Activated CD8-positive, alpha-beta memory T cell treated with anti-CD3 and anti-CD28 coated beads, Interleukin-2, amount 10 ng/mL, durations not matched to agents 7 days and 5 days (primary cell): ENCODE measurements at regions not wholly inside any gene's neighbourhood (a gene's known extent, or its start where the extent isn't known, plus 50 kb on each side); places are given as distances from the start of the nearest gene placed in this dataset.

Source experiments
- ATAC-seq: fragments of 150-1000 bp; cut with Tn5 transposase; one replicate; pipeline ENCODE4 v1.10.0; 2021; ENCODE audit warnings: moderate library complexity
- CTCF ChIA-PET: fragments of 350-600 bp; sonication (Branson Sonifier 250); formaldehyde crosslinking; loops from one replicate; lab custom pipeline; 2021; ENCODE audit warnings: antibody characterized with exemption; lab: Charles Lee
- DNase-seq: peaks from one replicate; pipeline ENCODE4 v3.0.0-alpha.2; 2020
- H3K27ac Mint-ChIP-seq: one replicate; pipeline ENCODE4 v1.8.0; 2021; ENCODE audit warnings: mild to moderate bottlenecking, mixed read lengths
- H3K27me3 Mint-ChIP-seq: one replicate; pipeline ENCODE4 v1.8.0; 2021; ENCODE audit warnings: mixed read lengths
- H3K36me3 Mint-ChIP-seq: one replicate; pipeline ENCODE4 v1.8.0; 2021; ENCODE audit warnings: mild to moderate bottlenecking, mixed read lengths
- H3K4me1 Mint-ChIP-seq: one replicate; pipeline ENCODE4 v1.8.0; 2021; ENCODE audit warnings: mixed read lengths
- H3K4me3 Mint-ChIP-seq: one replicate; pipeline ENCODE4 v1.8.0; 2021; ENCODE audit warnings: mild to moderate bottlenecking, moderate library complexity, mixed read lengths
- H3K9me3 Mint-ChIP-seq: one replicate; pipeline ENCODE4 v1.8.0; 2022; ENCODE audit warnings: low read depth, mixed read lengths

DNA sequence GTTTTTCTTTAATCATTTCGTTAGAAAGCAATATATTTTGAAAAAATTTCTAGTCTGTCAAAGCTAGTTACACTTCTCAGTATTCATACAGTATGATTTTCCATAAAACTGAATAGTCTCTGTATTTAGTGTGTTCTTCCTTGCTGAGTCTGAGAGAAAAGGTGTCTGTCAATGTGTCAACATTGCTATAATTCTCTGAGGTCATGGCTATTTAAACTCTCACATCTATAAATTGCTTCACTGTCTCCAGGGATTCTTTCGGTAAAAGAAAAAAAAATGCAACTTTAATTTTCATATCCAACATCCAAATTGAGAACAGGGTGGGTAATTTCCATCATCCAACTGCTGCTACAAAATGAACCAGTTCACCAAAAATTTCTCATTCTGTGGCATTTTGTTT is 319.7 kb upstream of the GHITM start:
- no peak for DNase-seq
- no peaks in the 10 kb centered on the region for H3K27me3 Mint-ChIP-seq
- H3K9me3 Mint-ChIP-seq = no peaks in the 10 kb centered on the region
- H3K27ac Mint-ChIP-seq = no peak overlapping the region
- H3K36me3 Mint-ChIP-seq = no peaks in the 10 kb centered on the region
- no peak for ATAC-seq
- no peaks in the 10 kb centered on the region for H3K4me1 Mint-ChIP-seq
- H3K4me3 Mint-ChIP-seq = no peak overlapping the region
- CTCF ChIA-PET = no interaction called here

DNA sequence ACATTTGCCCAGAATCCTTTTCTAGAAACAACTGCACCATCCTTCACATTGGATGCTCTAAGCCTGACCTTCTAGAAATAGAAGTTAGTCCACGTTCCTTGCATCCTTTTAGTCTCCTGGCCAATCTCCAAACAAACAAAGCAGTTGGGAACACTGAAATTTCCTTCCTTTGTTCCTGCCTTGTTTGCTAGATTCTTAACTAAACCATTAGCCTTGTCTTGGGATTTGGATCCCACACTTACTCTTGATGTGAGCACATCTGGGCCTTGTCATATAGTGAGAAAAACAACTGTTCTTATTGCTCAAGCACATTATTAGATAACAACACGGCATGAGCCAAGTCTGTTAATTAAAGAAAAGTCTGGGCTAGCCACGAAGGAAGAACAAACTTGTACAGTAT is 319.3 kb upstream of the GHITM start:
- CTCF ChIA-PET = no interaction called here
- Mint-ChIP-seq H3K4me1 (no peaks in the 10 kb centered on the region), H3K4me3 (no peak overlapping the region), H3K36me3 (no peaks in the 10 kb centered on the region), H3K27ac (no peak overlapping the region), H3K9me3 (no peaks in the 10 kb centered on the region), H3K27me3 (no peaks in the 10 kb centered on the region)
- ATAC-seq (no peak), DNase-seq (no peak)

DNA sequence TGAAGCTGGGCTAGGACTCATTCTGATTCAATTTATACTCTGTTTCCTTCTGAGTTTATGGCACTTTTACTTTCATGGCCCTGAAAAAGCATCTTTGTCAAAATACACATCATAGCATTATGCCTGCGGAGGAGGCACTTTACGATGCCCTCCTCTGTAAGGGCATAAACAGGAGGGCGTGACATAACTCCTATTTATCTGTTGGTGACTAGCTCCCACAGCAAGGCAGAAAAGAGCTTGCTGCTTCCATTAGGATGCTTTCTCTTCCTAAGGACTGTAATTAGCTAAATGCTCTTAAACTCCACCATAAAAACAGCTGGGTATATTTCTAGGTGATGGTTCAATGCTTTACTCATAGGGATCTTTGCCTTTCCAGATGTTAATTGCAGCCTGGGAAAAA is 315.2 kb upstream of the GHITM start:
- ATAC-seq (no peak), DNase-seq (no peak)
- Mint-ChIP-seq H3K27me3 (no peaks in the 10 kb centered on the region), H3K27ac (no peak overlapping the region), H3K4me1 (no peaks in the 10 kb centered on the region), H3K36me3 (no peaks in the 10 kb centered on the region), H3K9me3 (no peaks in the 10 kb centered on the region), H3K4me3 (no peak overlapping the region)
- CTCF ChIA-PET = no interaction called here

DNA sequence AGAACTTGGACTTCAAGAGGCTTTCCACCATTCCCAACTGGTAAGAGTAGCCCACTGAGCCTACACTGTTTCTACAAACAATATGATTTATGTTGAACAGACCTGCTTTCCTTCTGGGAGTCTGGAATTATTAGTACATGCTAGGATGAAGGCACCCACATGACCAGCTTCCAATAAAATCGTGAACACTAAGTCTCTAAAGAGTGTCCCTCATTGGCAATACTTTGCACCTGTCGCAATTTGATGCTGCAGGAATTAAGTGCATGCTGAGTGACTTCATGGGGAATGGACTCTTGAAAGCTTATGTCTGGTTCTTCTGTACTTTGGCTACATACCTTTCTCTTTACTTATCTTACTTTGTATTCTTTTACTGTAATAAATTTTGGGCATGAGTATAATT is 305.2 kb upstream of the GHITM start:
- H3K36me3 Mint-ChIP-seq = no peaks in the 10 kb centered on the region
- no peak for ATAC-seq
- CTCF ChIA-PET = no interaction called here
- H3K4me1 Mint-ChIP-seq = no peaks in the 10 kb centered on the region
- no peak for DNase-seq
- no peaks in the 10 kb centered on the region for H3K27me3 Mint-ChIP-seq
- no peaks in the 10 kb centered on the region for H3K9me3 Mint-ChIP-seq
- no peak overlapping the region for H3K27ac Mint-ChIP-seq
- no peak overlapping the region for H3K4me3 Mint-ChIP-seq

DNA sequence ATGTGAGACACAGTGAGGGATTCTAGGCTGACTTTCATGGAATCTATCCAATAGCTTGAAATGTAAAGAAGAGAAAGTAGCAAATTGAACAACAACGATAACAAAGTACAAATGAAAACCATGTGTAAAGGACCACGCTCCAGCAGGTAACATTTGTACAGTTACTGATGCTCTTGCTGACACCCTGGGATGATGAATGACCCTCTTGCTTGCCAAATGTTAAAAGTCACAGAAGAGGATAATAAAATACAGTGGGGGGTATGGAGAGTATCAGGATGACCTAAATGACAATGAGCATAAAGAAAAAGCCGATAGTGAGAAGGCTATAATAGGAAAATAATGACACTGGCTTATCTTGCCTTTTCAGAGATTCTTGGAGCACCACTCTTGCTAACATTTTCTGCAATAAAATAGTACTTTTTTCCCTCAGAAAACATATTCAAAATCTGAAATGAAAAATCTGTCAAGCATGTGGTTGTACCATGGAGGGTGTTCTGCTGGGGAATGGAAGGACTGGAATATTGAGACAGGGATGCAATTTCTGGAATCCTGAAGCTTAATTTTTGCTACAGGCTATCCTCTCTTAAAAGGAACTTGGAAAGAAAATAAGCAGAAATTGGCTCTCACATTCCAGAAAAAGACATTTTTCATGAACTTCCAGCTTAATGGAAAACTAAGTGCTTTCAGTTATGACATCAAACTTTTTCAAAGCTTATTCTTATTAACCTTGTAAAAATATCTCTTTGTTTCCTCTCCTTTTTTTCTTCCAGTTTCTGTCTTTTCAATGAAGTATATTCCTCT is 303.2 kb upstream of the GHITM start:
- ATAC-seq (no peak), DNase-seq (no peak)
- Mint-ChIP-seq H3K36me3 (no peaks in the 10 kb centered on the region), H3K27me3 (no peaks in the 10 kb centered on the region), H3K4me3 (no peak overlapping the region), H3K4me1 (no peaks in the 10 kb centered on the region), H3K9me3 (no peaks in the 10 kb centered on the region), H3K27ac (no peak overlapping the region)
- CTCF ChIA-PET = no interaction called here

DNA sequence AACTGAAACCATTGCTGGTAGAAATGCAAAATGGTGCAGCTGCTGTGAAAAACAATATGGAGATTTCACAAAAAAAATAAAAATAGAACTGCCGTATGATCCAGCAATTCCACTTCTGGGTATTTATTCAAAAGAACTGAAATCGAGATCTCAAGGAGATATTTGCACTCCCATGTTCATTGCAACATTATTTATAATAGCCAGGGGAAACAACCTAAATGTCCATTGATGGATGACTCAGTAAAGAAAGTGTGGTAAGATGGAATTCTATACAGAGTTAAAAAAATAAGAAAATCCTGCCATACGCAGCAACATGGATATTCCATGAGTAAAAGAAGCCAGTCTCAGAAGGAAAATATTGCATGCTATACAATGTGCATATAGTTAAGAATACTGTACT is 290.6 kb upstream of the GHITM start:
- CTCF ChIA-PET = no interaction called here
- no peak for ATAC-seq

DNA sequence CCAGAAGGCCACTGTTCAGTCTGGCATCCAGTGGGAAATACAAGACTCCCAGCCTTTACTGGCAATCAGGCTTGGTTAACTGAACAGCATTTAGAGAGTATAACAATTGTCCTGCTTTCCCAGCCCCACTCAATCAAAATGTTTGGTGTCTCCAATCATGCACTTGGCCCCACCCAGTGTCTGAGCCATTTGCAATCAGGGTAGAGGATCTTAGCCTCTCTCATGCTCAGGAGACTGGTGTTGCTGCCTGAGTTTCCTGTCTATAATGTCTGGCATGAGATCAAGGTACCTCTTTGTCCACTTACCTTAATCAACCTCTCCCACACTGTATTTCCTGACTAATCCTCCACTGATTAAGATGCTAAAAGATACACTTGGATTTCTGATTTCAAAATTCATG is 290.2 kb upstream of the GHITM start:
- Mint-ChIP-seq H3K27ac (no peak overlapping the region), H3K36me3 (no peaks in the 10 kb centered on the region), H3K4me1 (no peaks in the 10 kb centered on the region), H3K27me3 (no peaks in the 10 kb centered on the region), H3K9me3 (no peaks in the 10 kb centered on the region), H3K4me3 (no peak overlapping the region)
- CTCF ChIA-PET = no interaction called here
- no peak for DNase-seq
- ATAC-seq = no peak

More for the DNA sequence above, 290.6 kb upstream of the GHITM start:
- no peak overlapping the region for H3K4me3 Mint-ChIP-seq
- no peaks in the 10 kb centered on the region for H3K27me3 Mint-ChIP-seq
- no peaks in the 10 kb centered on the region for H3K9me3 Mint-ChIP-seq
- DNase-seq = no peak
- H3K27ac Mint-ChIP-seq = no peak overlapping the region
- H3K36me3 Mint-ChIP-seq = no peaks in the 10 kb centered on the region
- H3K4me1 Mint-ChIP-seq = no peaks in the 10 kb centered on the region

DNA sequence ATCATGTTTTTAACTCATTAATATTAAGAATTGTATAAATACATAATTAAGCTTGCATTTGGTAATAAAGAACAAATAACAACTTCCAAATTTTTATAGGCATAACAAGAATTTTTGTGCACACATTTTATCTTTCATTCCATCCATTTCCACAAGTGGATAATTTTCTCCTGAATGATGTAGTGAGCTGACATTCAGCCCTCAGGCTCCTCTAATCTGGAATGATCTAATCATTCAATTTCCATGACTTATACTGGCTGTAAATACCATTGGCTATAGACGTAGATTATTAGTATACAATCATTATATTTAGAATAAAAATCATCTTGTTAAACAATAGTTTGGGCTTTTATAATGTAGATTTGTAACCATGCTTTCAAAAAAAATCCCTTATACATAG is 287.2 kb upstream of the GHITM start:
- ATAC-seq (no peak), DNase-seq (no peak)
- no peak overlapping the region for H3K27ac Mint-ChIP-seq
- H3K36me3 Mint-ChIP-seq = no peaks in the 10 kb centered on the region
- H3K4me3 Mint-ChIP-seq = no peak overlapping the region
- CTCF ChIA-PET = no interaction called here
- no peaks in the 10 kb centered on the region for H3K4me1 Mint-ChIP-seq
- no peaks in the 10 kb centered on the region for H3K9me3 Mint-ChIP-seq
- H3K27me3 Mint-ChIP-seq = no peaks in the 10 kb centered on the region

DNA sequence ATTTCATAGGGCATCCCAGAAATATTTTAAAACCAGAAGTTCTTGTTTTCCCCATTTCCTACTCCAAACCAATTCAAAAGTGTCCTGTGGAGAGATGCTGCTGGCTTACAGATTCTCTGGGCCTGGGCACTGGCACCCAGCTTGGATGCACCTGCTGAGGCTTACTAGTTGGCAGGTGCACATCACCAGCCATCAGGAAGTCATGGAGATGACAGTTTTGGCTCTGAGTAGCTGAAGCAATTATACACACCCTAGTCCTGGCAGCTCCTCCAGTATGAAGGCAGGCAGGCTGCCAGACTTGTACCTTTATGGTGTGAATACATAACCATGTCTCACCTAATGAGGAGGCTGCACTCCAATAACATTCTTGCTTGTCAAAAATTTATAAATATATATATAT is 276.6 kb upstream of the GHITM start:
- Mint-ChIP-seq H3K9me3 (no peaks in the 10 kb centered on the region), H3K27me3 (no peaks in the 10 kb centered on the region), H3K27ac (no peak overlapping the region), H3K36me3 (no peaks in the 10 kb centered on the region), H3K4me1 (no peaks in the 10 kb centered on the region), H3K4me3 (no peak overlapping the region)
- CTCF ChIA-PET = no interaction called here
- ATAC-seq (no peak), DNase-seq (no peak)

DNA sequence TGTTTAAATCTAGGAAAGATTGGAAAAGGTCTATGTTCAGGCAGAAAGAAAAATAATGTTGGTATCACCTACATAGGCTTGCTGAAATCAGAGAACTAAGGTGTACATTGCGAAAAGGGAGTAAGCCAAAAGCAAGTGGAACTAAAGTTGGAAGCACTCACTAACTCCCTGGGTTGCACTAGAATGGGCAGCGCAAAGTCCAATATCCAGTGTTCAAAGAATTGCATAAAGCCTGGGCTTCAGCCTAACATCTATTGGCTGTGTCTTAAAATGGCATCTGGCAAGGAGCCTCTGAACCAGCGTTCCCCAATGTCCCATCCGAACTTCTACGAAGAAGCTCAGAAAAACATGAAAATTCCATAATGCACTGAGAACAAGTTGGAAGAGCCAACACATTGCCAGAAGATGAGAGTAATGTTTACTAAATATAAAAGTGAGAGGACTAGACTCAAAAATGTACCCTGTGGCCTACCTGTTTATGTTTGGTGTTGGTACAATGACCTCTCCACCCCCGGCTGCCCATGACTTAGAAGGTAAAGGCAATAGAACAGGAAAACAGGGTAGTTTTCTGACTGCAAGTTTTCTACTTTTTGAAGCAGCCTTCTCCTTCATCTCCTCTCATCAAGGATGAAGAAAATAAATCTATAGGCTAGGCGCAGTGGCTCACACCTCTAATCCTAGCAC is 275.9 kb upstream of the GHITM start:
- no peaks in the 10 kb centered on the region for H3K4me1 Mint-ChIP-seq
- CTCF ChIA-PET = no interaction called here

DNA sequence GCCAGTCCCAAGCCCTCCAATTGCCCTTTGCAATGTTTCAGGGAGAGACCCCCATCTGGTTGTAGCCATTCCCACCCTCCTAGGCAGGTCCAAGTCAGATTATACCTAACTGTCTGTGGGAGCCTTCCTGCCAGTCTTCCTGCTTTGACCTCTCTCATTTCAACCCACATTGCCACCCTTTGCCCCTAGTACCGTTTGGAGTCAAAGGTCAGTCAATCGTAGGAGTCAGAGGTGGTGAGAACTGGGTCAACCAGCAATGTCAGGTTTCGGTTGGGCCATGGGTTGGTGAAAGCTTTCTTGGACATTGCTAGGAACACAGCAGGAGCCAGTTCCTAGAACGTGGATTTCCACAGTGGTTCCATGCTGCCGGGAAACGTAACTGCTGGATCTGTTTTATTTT is 269.4 kb upstream of the GHITM start:
- CTCF ChIA-PET = interaction anchor here (0.8 to 1.4 kb wide), 2 partner anchors 9 to 16 kb away, joined by 3 to 5 read pairs; no protein-coding TSS in a partner anchor

More for the DNA sequence above, 275.9 kb upstream of the GHITM start:
- no peak overlapping the region for H3K4me3 Mint-ChIP-seq
- H3K9me3 Mint-ChIP-seq = no peaks in the 10 kb centered on the region
- H3K36me3 Mint-ChIP-seq = no peaks in the 10 kb centered on the region
- no peak overlapping the region for H3K27ac Mint-ChIP-seq
- H3K27me3 Mint-ChIP-seq = no peaks in the 10 kb centered on the region
- ATAC-seq (no peak), DNase-seq (no peak)

DNA sequence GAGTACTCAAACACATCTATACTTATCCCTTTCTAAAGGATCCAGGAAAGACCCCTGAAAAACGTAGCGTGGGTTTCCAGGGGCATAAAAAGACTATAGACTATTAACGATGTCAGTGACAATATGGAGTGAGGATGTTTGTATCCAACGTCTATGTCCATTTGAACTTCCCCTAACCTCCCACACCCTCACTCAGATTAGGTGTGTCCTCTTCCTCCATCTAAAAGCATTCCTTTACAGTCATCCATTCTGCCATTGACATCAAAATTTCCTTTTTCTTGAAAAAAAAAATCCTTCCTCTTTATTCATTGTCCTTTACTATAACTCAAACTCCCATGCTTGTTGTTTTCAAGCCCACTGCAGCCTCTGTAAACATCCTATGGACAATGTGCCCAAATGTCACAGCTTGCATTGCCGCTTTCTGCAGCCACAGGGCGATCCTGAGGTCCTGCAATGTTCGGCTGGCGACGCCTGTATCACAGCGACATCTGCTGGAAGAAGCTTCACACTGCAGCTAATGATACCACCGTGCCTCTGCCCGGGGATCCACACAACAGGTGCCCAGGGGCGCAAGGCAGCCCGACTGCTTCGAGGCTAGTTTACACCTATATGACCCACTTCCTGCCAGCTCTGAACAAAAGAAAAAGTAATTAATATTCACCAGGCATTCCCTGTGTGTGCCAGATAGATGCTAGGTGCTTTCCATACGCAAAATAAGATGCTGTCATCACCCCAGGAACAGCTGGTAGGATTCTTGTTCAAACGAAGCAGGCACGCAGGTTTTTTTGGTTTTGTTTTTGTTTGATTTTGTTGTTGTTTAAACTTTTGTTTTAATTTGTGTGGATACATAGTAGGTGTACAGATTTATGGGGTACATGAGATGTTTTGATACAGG is 267.9 kb upstream of the GHITM start:
- H3K4me1 Mint-ChIP-seq = no peaks in the 10 kb centered on the region
- no peak overlapping the region for H3K27ac Mint-ChIP-seq
- peak; percentile 71 for DNase-seq
- H3K4me3 Mint-ChIP-seq = no peak overlapping the region
- CTCF ChIA-PET = interaction anchor here (0.5 to 2.1 kb wide), 9 partner anchors 10 to 492 kb away, joined by 3 to 7 read pairs (median 3); no protein-coding TSS in a partner anchor
- H3K27me3 Mint-ChIP-seq = no peaks in the 10 kb centered on the region
- no peaks in the 10 kb centered on the region for H3K36me3 Mint-ChIP-seq
- peak; percentile 83 for ATAC-seq
- H3K9me3 Mint-ChIP-seq = no peaks in the 10 kb centered on the region

More for the DNA sequence above, 269.4 kb upstream of the GHITM start:
- ATAC-seq (no peak), DNase-seq (no peak)
- no peaks in the 10 kb centered on the region for H3K9me3 Mint-ChIP-seq
- H3K4me1 Mint-ChIP-seq = no peaks in the 10 kb centered on the region
- no peak overlapping the region for H3K27ac Mint-ChIP-seq
- no peaks in the 10 kb centered on the region for H3K36me3 Mint-ChIP-seq
- no peaks in the 10 kb centered on the region for H3K27me3 Mint-ChIP-seq
- no peak overlapping the region for H3K4me3 Mint-ChIP-seq

DNA sequence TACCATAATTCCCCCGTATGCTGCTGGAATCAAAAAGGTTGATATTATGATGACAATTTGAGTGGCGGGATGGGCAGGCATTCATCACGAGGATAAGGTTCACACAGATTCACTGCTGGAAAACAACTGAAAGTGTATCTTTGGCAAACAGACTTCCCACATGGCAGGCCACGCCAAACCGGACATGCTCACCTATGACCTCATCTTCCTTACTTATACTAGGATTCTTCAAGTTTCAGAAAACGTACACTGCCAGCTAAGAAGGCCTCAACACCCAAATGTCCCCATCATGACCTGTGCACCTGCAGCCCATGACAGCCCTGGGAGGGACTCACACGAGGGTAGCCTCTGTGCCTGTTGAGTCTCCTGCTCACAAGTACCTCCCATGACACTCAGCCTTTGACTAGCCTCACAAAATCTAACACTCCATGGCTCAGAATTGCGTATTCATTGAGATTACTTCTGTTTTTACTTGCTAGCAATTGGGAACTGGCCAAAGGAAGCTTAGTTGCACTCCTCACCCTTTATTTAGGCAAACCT is 259.0 kb upstream of the GHITM start:
- no peak overlapping the region for H3K4me3 Mint-ChIP-seq
- ATAC-seq = no peak
- no peak for DNase-seq
- no peaks in the 10 kb centered on the region for H3K4me1 Mint-ChIP-seq
- H3K36me3 Mint-ChIP-seq = no peaks in the 10 kb centered on the region
- H3K27me3 Mint-ChIP-seq = peaks cover 6% of the 10 kb centered on the region
- no peaks in the 10 kb centered on the region for H3K9me3 Mint-ChIP-seq
- CTCF ChIA-PET = no interaction called here
- H3K27ac Mint-ChIP-seq = no peak overlapping the region
